Upper lobe of right lung (tissue), 1 donor: ENCODE measurements at regions not wholly inside any gene's neighbourhood (a gene's known extent, or its start where the extent isn't known, plus 50 kb on each side); places are given as distances from the start of the nearest gene placed in this dataset.

Experiments used
- ATAC-seq: fragments of 200-7000 bp; cut with Tn5 transposase; one replicate; pipeline ENCODE4 v1.9.1; 2020; ENCODE audit warnings: mild to moderate bottlenecking, moderate library complexity
- DNase-seq: peaks from one replicate; pipeline ENCODE4 v3.0.0-alpha.2; 2020
- H3K27ac ChIP-seq: fragments of 200-600 bp; one replicate; pipeline ENCODE4 v1.8.0; 2022
- H3K27me3 ChIP-seq: fragments of 200-600 bp; one replicate; pipeline ENCODE4 v1.8.0; 2022; ENCODE audit warnings: mild to moderate bottlenecking
- H3K36me3 ChIP-seq: fragments of 200-600 bp; one replicate; pipeline ENCODE4 v1.8.0; 2022
- H3K4me1 ChIP-seq: fragments of 200-600 bp; one replicate; pipeline ENCODE4 v1.8.0; 2022
- H3K4me3 ChIP-seq: fragments of 200-600 bp; one replicate; pipeline ENCODE4 v1.8.0; 2022; ENCODE audit warnings: mild to moderate bottlenecking
- H3K9me3 ChIP-seq: fragments of 200-600 bp; one replicate; pipeline ENCODE4 v1.8.0; 2022
- intact Hi-C: fragments of 100-400 bp; cut with DNase I; formaldehyde crosslinking; loops from one replicate; pipeline ENCODE4 v1.11.0; 2022
- TF ChIP-seq, protein P1 (sequence below): fragments of 200-600 bp; IDR thresholded peaks from one replicate; pipeline ENCODE4 v1.8.0; 2022; ENCODE audit warnings: antibody characterized with exemption
- donor health status: DM: no; HTN: yes; CAD: no; lungs with severe emphysema.

DNA sequence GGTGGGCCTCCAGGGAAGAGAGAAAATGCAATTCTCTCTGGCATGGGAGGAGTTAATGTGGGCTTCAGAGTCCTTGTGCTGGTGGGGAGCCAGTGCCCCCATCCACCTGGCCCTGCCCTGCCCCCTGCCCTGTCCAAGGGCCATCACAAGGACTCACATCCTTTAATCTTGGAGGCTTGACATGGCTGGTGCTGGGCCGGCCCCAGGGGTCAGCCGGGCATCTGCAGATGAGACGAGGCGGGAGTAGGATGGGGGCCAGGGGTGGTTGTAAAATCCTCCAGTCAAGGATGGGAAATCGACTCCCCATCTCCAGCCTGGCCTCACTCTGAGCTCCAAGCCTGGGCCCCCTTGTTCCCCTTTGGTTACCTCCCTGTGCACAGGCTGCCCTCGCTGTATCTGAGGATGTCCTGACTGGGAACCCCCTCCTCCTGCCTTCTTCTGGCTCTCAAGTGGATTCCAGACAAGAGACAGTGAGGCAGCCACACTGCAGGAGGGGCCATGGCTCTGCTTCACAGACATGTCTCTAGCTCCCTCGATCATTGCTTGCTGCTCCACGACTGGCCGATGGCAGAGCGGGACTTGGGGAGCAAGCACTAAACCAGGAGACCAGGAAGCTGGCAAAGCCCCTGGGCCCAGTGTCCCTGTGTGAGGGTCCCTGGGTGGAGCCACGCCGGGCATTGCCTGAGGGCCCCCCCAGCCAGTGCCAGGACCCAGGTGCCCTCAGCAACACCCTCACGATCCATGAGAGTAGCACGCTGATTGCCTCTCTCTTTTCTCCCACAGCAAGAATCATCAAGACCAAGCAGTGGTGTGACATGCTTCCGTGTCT lies 1120.5 kb downstream of the BRD1 start:
- Histone ChIP-seq H3K4me1 (no peaks in the 10 kb centered on the region), H3K9me3 (no peaks in the 10 kb centered on the region), H3K27ac (no peak overlapping the region), H3K4me3 (no peak overlapping the region), H3K27me3 (no peaks in the 10 kb centered on the region), H3K36me3 (no peaks in the 10 kb centered on the region)
- intact Hi-C loops: no loop called here
- TF ChIP-seq, protein P1, sequence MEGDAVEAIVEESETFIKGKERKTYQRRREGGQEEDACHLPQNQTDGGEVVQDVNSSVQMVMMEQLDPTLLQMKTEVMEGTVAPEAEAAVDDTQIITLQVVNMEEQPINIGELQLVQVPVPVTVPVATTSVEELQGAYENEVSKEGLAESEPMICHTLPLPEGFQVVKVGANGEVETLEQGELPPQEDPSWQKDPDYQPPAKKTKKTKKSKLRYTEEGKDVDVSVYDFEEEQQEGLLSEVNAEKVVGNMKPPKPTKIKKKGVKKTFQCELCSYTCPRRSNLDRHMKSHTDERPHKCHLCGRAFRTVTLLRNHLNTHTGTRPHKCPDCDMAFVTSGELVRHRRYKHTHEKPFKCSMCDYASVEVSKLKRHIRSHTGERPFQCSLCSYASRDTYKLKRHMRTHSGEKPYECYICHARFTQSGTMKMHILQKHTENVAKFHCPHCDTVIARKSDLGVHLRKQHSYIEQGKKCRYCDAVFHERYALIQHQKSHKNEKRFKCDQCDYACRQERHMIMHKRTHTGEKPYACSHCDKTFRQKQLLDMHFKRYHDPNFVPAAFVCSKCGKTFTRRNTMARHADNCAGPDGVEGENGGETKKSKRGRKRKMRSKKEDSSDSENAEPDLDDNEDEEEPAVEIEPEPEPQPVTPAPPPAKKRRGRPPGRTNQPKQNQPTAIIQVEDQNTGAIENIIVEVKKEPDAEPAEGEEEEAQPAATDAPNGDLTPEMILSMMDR: no peak
- ATAC-seq (no peak), DNase-seq (peak; percentile 50)

DNA sequence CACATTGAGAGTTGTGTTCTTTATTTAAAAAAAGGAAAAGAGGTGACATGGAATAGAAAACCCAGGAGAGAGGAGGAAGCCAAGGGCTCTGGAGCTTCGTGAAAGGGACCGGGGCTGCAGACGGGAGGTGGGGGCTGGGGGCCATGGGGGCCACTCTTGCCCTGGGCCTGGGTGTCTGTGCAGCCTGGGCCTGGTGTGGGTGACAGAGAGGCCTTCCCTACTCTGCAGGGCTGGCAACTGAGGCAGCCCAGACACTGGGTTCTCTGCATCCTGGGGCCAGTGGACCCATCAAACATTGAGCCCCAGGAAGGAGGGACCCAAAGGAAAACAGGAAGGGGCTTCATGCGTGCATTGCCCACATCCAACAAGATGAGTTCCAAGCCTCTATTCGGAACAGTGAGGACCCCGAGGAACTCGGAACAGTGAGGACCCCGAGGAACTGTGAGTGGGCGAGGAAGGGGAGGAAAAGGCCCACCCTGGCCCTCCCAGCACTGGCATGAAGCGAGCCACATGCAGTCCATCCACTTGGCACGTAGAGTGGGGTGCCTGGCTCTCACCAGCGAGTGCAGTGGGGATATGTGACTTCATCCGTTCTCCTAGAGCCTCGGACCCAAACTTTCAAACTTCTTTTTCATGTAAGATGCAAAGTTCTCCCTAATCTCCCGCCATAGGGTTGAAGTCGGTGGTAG lies 1121.6 kb downstream of the BRD1 start:
- no peak overlapping the region for H3K27ac ChIP-seq
- ATAC-seq (no peak), DNase-seq (peak; percentile 40)
- H3K27me3 ChIP-seq: no peaks in the 10 kb centered on the region
- H3K9me3 ChIP-seq: no peaks in the 10 kb centered on the region
- intact Hi-C loops: no loop called here
- H3K36me3 ChIP-seq: no peaks in the 10 kb centered on the region
- TF ChIP-seq, protein P1: no peak
- no peak overlapping the region for H3K4me3 ChIP-seq
- no peaks in the 10 kb centered on the region for H3K4me1 ChIP-seq

DNA sequence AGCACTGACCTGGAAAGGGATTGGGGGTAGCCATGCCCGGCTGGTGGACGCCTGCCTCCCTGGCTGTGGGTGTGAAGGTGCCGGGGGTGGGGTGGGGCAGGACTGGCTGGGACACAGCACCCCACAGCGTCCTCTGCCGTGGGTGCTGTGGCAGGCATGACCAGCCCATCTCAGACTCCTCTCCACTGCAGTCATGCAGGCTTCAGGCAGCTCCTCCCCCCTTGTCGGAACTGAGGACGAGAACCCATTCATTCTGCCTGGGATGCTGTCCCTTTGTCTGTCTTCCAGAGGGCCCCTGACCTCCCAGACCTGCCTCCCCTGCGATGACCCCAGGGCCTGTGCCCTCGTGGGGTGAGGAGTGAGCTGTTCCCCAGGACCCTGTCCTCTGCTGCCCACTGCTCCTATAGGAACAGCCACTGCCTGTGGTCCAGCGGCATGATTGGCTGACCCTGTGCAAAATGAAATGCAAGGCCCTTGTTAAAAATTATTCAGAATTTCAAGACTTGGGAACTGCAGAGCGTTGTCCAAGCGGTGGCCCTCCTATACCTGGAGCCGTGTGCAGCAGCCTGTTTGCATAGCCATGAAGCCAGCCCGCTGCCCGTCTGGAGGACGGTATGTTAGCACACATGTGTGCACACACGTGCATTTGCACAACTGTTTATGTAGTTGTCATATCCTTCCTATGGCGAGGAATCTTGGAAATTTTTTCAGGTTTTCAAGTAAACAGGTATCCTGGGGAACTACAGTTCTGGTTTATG lies 1122.3 kb downstream of the BRD1 start:
- Histone ChIP-seq H3K36me3 (no peaks in the 10 kb centered on the region), H3K4me1 (no peaks in the 10 kb centered on the region), H3K27ac (no peak overlapping the region), H3K4me3 (no peak overlapping the region), H3K27me3 (no peaks in the 10 kb centered on the region), H3K9me3 (no peaks in the 10 kb centered on the region)
- intact Hi-C loops: no loop called here
- DNase-seq (peak; percentile 57), ATAC-seq (no peak)
- TF ChIP-seq, protein P1: no peak

DNA sequence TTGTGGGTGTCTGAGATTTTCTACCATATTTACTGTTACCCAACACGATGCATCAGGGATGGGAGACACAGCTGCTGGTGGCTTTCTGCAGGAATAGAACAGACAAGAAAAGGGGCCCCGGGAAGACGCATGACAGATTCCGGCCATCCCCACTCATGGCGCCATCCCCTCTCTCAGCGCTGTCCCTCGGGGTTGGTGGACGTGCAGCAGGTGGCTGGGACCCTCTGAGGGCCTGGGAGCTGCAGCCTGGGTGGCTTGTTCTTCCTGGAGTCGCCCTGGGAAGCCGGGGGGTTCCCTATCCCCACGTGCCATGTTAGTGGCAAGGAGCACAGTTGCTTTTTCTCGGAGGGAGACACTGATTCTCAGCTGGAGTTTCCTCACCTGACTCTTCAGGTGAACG lies 1123.3 kb downstream of the BRD1 start:
- DNase-seq (peak; percentile 40), ATAC-seq (no peak)
- TF ChIP-seq, protein P1: no peak
- intact Hi-C loops: no loop called here
- no peaks in the 10 kb centered on the region for H3K27me3 ChIP-seq
- no peaks in the 10 kb centered on the region for H3K4me1 ChIP-seq
- H3K36me3 ChIP-seq: no peaks in the 10 kb centered on the region
- no peak overlapping the region for H3K27ac ChIP-seq
- H3K4me3 ChIP-seq: no peak overlapping the region
- H3K9me3 ChIP-seq: no peaks in the 10 kb centered on the region

DNA sequence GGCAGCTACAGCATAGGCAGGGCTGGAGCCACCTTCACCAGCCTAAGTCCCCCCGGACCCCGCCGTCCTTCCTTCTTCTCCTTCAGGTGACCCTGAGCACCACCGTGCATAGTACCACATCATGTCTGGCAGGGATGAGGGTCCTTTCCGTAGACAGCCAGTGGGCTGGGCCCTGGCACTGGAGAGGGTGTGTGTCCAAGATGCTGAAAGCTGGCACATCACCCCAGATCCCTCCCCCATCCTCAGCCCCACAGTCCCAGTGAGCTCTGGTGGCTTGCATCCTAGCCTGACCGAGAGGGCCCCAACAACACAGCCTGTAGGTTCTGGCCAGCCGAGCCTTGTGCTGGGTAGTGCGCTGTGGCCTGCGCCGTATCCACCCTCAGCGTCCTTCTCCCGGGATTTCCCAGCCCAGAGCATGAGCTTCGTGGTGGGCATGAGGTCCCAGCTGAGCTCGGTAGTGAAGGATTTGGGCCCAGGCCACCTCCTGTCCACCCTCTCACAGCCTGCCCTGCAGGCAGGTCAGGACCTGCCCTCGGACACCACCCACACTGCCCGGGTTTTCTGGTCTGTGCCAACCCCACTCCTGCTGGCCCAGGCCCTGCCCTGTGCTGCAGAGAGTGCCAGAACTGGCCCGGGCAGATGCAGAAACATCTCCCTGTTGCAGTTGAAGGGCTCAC lies 1124.3 kb downstream of the BRD1 start:
- H3K27ac ChIP-seq: no peak overlapping the region
- DNase-seq (peak; percentile 71), ATAC-seq (peak; percentile 48)
- TF ChIP-seq, protein P1: no peak
- H3K36me3 ChIP-seq: no peaks in the 10 kb centered on the region
- H3K9me3 ChIP-seq: no peaks in the 10 kb centered on the region
- no peak overlapping the region for H3K4me3 ChIP-seq
- intact Hi-C loops: no loop called here
- H3K4me1 ChIP-seq: no peaks in the 10 kb centered on the region
- H3K27me3 ChIP-seq: no peaks in the 10 kb centered on the region
